ENCODE measurements at regions not wholly inside any gene's neighbourhood (a gene's known extent, or its start where the extent isn't known, plus 50 kb on each side); places are given as distances from the start of the nearest gene placed in this dataset.

DNA sequence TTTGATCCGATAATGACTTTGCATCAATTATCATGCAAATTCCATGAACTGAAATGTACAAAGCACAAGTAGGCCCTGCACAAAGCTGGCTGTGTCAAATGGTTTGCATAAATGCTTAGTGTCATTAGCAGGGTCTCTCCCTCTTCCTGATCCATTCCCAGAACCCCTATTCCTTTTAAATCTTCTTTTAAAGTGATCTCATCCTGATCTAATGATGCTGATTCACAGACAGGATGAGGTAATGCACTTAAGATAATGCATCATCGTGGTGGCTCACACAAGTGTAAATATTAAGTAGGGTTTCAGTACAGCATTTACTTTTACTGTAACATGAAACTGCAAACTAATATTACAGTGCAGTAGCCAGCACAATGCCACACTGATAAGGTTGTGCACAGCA lies 304.8 kb upstream of the SOX11 start:
- peak; percentile 84 for DNase-seq

DNA sequence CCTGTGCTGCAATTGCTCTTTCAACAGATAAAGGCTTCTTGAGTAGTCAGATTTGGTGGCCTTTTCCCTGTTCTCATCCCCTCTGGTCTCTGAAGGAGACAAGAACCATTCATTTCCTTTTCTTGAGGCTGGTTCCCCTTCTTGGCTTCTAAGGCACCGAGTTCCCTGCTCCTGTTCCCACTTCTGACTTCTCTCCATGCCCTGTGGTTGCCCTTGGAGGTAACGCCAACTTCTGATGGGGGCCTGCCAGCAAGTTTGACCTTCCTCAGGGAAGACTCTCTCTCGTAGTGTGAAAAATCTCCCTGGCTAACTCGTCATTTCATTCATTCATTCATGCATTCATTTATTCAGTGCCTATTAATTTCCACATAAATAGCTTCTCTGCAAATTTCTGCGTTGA lies 302.4 kb upstream of the SOX11 start:
- DNase-seq: no peak

DNA sequence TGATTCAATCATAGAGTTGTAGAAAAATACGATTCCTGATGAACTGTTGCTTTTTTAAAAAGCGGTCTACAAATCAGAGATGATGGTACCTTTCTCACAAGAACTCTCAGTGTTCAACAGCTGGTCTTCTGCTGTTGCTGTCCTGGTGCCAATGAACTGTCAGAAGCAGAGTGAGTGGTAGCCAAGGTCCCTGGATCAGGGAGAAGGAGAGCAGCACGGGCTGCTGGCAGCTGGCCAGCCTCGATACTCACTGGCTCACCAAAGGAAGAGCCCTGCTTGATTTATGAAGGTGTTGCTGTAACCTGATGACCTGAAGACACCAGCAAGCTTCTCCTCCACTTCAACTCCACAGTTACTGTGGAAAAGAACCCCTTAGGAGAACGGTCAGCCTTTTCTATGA lies 300.8 kb upstream of the SOX11 start:
- no peak for DNase-seq

DNA sequence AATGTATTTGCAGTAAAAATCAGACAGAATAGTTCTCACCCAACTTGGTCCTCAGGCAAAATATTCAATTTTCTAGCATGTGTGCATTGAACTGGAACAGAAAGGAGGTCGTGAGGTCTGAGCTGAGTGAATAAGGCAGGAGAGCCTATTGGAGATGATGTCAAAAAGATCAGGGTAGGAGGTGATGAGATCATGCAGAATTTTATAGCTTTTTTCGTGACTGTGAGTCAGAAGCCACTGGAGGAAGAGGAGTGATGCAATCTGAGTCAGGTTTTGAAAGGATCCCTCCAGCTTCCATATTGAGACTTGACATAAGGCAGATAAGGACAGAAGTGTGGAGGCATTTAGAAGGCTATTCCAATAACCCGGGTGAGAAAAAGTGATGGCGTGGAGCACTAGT lies 299.5 kb upstream of the SOX11 start:
- no peak for DNase-seq

DNA sequence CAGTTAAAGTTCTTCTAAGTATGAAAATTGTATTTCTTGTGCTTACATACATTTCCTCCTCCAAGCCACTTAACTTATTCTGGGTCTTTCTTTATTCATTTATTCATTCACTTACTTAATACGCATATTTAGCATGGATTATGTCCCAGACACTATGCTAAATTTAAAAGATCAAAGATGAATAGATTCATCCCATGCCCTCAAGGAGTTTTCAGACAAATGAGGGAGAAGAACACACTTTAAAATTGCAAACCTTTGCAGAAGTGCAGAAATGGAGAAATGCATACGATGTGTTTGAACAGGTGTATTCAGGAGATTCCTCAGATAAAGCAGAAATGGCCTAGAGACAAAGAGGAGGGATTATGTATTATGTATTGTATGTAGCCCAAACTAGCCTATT lies 298.7 kb upstream of the SOX11 start:
- no peak for DNase-seq

DNA sequence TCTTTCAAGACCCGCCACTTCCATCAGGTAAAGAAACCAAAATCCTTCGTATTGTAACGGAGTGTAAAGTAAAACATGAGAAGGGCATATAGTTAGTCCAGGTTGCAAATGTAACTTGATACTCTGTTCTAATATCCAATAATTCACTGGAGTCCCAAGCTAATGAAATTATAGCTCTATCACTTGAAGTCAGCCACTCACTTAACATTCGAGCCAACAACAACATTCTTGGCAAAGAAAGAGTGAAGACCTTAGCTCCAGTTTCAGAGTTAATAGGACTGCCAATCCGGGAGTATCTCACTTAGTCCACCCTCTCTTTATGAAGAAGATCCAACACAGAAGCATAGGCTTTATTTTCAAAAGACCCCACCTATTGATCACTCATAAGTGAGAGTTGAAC lies 298.0 kb upstream of the SOX11 start:
- DNase-seq: no peak

DNA sequence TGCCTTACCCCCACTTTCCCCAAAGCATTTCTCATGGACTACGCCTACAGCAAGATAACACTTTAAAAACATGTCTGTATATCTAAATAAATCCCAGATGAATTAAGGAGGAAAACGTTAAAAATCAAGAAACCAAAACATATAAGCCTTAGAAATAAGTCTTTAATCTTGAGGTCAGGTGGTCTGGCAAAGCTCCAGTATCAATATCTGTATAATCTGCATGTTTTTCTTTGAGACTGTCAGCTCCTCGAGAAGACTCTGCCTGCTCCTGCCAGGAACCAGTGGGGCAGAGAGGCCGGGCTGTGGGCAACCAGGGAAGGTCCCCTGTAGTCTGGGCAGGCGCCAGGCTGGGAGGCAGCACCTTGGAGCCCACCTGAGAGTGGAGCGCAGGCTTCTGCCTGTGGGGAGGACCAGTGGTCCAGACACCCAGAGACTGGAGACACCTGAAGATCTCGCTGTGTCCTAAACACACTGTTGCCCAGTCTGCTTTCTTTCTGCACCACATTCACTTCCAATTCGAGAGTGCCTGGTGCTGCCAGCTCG lies 291.0 kb upstream of the SOX11 start:
- DNase-seq: no peak

DNA sequence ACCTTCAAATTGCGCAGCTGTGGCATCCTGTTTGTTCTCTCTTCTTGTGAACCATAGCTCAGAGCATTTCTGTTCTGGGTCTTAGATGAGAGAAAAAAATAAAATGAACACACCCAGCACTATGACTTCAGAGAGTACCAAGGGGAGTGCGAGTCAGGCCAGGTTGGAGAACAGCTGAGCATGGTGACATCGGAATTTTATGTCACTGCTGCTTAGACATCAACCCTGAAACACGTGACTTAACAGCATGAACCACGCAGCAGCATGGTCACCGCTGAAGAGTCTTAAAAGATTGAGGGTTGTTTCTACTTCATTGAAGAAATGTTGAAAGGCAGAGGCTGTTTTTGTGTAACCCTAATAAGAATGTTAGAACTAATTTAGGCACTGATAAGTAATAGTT lies 288.8 kb upstream of the SOX11 start:
- DNase-seq: no peak

DNA sequence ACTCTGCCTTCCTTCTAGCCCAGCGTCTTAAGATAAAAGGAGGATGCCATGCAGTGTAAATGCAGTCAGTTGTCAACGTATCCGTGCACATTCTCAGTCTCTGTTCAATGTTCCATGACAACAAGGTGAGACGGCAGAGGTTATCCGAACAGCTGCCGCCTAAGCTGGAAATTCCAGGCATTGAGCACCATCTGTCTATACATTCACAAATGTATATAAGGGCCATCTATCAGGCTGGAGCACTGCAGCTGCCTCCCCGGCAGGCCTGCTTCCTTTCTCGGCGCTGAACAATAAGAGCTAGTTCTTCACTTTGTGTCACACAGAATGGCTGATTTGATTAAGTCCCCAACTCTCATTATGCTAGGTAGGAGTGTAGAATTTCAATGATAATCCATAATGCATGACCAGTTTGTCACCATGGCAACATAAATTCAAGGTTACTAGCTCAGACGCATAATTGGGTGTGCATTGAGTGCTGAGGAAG lies 282.2 kb upstream of the SOX11 start:
- peak; percentile 96 for DNase-seq

DNA sequence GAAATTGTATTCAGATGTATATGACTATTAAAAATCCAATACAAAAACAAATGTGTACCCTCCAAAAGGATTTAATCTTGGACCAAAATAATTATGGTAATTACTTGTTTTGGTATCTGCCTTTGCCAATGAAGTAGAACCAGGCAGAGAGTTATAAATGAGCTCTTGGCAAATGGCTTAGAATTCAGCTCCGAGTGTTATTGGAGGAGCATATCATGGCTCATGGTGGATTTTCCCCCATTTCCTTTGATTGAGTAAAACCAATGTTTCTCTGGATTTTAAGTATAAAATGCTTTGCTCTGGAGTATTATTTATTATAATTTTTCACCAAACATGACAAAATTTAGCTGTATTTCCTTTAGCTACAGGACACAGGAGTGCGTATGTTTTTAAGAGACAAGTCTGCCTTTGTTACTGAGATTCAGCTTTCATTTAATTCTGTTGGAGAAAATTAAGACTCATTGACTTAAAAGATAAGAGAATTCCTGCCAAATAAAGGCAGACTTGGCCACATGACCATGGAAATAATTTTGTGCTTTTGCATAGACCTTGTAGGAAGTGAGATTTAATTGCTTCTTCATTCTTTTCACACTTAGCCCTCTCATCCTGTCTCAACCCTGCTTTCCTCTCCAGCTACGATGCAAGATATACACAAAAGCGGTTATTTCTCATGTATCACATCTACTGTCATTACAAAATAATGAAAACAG lies 281.0 kb upstream of the SOX11 start:
- no peak for DNase-seq

DNA sequence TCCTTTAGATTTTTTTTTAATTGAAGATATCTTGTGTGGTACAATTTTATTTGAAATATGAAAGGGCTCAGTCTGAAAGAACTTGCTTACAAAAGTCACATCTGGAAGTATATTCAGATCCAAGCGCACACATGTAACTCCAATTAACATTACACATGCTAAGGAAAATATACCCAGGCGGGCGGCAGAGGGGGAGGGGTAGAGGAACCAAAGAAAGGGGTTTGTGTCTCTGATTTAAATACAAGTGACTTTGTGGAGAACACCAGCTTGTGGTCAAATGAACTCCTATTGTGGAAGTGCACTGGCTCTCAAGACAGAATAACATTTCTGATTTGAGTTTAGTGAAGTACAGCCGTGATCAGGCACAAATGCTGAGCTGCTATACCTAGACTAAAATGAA lies 280.2 kb upstream of the SOX11 start:
- DNase-seq: no peak

DNA sequence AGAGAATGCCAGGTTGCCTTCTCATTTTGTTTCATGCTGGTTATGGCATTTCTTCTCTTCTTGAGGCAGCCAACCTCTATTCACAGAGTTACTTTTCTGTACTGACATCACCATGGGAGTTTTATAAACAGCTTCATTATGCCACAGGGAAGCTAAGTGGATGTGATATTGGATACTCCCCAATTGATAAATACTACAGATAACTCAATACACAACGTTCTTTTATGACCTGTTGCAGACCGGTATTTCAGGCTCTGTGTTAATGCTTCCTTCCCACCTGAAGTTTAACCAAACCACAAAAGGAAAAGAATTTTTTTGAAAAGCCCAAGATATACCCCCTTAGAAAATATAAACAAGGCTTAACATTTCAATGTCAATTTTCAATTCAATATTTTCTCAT lies 258.3 kb upstream of the SOX11 start:
- DNase-seq: peak; percentile 47

DNA sequence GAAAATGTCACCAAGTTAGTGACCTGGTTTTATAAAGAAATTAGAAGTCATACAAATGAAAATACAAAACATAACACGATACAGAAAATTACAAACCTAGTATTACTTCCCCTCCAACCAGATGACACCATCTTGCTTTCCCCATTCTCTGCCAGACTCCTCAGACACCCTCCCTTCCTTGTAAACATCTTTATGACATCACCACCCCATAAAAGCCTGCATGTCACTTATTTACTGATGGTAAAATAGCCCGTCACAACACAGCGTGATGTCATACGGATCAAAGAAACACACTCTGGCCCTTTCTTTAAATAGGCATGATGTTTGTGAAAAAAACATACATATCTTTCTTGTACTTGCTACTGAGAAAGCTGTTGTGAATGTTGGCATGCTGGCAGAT lies 254.8 kb upstream of the SOX11 start:
- no peak for DNase-seq

DNA sequence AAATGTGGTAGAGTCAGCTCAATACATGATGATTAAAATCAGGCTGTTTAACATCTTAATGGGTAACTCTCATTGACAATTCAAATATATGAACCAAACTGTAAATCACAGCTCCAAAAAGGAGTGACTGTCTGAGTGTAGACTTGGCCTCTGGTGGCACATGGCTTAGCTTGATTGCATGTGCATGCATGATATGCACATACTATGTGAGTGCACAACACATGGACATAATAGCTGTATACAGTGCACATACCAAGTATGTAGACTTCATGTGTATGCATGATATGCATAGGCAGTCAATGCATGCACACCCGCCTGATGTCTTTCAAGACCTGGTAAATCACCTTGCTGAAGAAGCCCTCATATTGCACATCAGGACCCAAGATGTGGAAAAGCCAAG lies 252.0 kb upstream of the SOX11 start:
- no peak for DNase-seq

DNA sequence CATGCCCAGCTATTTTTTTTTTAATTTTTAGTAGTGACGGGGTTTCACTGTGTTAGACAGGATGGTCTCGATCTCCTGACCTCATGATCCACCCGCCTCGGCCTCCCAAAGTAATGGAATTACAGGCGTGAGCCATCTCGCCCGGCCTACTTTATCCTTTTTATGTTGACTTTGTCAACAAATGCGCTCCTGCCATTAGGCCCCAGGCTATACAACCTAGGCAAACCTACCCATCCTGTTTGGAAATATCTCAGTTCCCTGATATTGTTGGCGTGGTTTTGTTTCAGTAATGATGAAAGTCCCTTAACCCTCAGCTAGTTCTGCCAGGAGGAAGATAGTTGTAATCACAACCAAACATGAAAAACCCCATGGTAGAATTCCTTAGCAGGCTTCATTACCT lies 249.4 kb upstream of the SOX11 start:
- DNase-seq: no peak

DNA sequence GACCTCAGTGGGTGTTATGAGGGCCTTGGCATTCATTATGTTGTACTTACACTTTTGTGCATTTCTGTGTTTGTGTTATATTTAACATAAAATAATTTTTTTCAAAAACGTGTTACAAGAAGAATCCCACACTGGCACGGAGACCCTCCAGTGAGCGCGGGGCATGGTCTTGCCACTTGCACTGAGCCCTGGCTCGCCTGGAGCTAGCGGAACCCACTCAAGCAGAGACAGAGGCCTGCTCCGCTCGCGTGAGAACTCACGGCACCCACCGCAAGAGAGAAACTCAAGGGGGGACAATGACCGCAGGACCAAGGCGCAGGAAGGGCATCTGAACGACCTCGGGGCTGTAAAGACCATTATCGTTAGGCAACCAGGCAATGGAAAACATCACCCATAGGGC lies 248.0 kb upstream of the SOX11 start:
- no peak for DNase-seq

DNA sequence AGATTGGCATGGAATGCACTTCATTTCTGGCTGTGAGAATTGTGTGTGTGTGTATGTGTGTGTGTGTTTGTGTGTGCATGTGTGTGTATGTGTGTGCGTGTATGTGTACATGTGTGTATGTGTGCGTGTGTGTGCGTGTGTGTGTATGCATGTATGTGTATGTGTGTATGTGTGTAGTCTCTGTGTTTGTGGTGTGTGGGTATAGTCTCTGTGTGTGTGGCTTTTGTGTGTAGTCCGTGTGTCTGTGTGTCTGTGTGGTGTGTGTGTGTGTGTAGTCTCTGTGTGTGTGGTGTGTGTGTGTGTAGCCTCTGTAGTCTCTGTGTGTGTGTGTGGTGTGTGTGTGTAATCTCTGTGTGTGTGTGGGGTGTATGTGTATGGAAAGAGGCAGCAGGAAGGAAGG lies 247.3 kb upstream of the SOX11 start:
- DNase-seq: no peak

DNA sequence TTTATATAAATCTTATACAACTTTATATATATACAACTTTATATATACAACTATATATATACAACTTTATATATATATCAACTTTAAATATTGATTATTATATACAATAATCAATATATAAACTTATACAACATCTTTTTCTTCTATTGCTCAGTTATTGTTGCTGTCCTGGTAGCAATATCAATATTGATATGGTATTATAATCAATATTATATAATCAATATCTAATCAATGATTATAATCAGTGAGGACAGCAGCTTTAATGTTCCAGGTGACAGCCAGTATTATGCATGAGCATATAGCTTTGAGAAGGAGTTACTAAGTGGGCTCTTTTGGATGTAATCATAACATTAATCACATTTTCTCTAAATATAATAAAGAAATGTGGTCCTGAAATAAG lies 242.3 kb upstream of the SOX11 start:
- no peak for DNase-seq

DNA sequence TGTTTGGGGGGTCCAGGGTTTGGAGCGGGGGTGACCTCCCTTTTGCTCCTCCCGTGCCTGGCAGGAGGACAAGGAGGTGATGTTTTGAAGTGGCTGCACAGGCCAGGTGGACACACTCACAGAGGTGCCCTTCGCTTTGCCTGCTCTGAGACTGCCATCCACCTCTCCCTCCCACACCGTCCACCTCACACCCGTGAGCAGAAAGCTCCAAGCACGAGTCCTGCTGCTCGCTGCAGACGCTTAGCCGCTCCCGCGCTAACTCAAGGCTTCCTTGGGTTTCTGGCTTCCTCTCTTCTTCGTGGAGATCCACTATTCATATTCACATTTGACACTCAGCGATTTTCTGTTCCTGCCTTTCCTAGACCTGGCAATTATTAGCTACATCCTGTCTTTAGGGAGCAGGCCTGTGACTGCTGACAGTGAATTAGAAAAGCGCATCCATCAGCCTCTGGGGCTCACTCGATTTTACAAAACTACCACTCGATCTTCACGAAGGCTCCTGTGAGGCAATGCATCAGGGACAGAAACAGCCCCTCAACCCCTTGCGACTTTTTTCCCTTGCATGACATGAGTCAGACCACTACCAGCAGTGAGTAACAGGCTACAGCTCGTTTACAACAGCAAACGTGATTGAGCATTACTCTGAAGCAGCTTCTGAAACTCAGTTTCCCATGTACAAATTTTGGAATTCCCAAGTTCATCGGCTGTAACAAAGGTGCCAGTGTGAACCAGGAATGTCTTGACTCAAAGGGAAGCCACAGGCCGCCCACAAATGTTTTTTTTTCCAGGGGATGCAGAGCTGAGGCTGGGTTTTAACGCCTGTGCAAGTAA lies 238.7 kb upstream of the SOX11 start:
- no peak for DNase-seq

DNA sequence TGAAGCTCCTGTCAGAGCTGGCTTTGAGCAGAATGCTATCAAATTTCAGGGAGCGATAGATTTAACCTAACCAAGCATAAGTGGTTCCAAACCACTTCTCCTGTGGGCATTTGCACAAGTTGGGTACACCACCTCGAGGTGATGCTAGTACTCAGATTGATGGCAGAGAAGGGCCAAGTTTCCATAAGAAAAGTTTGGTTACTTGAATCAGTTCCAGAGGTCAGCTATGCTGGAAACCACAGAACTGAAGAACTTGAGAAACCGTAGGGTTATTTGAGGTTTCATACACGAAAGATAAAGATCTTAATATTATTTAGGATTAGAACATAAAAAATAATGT lies 238.2 kb upstream of the SOX11 start:
- no peak for DNase-seq

DNA sequence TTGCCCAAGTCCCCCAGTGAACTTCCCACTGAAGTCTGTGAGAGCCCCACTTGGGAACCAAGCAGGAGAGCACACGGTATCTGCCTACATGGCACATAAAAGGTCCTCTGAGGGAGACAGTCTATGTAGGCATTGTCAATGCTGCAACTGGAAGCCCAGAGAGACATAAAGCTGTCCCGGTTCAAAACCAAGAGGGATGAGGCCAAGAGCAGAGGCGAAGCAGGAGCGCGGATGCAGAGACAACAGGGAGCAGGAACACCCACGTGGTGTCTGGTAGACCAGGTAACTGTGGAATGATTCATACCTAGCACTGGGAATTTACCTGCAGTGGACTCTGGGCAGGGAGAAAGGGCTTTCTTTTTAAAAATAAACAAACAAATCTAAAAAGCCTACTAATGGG lies 233.1 kb upstream of the SOX11 start:
- no peak for DNase-seq

DNA sequence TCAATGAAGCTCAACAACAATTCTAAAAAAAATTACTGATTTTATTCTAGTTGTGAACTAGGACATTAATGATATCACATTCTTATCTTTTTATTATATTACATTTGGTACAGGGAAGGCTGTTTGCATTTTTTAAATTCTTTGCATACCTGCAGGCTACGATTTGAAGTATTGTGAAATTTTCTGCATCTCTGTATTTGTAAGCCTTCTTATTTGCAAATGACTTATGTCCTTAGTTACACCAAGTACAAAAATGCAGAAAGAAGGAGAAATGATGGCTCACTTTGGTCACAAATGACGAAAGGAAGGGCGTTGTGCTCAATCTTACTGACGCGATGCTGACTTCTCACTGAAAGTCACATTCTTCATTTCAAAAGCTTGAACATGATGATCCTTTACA lies 227.5 kb upstream of the SOX11 start:
- no peak for DNase-seq

DNA sequence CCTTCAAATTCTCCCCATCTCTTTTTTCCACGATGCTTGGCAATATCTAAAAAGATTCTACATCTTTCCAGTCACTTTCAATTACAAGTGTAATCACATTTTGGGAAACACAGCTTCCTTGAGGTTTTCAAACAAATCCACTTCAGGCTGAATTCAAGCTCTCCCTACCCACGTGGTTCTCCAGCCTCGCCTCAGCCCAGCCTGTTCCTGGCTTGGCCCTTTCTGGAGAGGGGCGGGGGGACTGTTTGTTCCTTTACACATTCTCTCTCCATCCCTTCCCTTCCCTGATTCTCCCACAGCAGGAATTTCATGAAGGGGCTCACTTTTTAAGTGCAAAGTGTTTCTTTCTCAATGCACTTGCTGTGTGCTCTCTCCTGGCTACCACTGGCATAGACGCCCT lies 226.3 kb upstream of the SOX11 start:
- DNase-seq: no peak

DNA sequence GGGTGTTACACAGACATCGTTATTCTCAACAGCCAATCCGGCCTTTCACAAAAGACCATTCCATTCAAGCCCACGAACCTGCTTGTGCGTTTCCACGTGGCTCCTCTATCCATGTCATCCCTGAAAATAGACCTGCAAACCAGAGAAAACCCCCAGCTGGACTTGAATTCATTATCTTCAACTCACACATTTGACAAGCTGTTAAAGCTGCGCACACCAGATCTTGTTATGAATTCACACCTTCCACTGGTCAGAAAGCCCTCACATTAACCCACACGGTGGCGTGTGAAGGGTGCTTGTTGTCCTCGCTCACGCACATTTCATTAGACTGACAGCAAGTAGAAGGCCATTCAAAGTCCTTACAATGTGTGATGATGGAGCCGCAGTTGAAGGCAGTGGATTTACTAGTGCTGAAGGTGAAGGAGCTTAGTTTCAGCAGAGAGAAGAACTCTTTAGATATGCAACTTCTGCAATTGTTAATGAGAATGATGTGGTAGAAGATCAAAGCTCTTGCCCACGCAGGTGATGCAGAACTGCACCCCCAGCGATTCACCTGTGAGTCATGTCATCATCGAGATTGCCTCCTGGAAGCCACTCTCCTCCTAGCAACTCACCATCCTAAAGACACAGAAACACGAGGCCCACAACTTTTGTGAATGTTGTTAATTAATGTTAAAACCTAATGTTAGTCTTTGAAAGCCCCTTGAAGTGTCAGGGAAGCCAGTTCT lies 224.8 kb upstream of the SOX11 start:
- DNase-seq: no peak
